Breast epithelium (tissue), 4 donors: ENCODE measurements at regions not wholly inside any gene's neighbourhood (a gene's known extent, or its start where the extent isn't known, plus 50 kb on each side); places are given as distances from the start of the nearest gene placed in this dataset.

ENCODE experiments used
- DNase-seq, 2 donors: peaks; one replicate each; pipeline ENCODE4 v3.0.0-alpha.2; 2019; ENCODE audit warnings: low spot score in 2 of 2
- H3K27ac ChIP-seq, 2 donors: fragments of 200-600 bp; sonication (generic) in 1 of 2; one replicate each; pipeline ENCODE4 v1.5.1; 2016 to 2019; ENCODE audit warnings: mild to moderate bottlenecking in 1 of 2
- H3K27me3 ChIP-seq, 2 donors: fragments of 200-600 bp; sonication (generic) in 1 of 2; one replicate each; pipeline versions ENCODE4 v1.5.1 to v1.6.0; 2017 to 2019; ENCODE audit warnings: control low read depth in 1 of 2, mild to moderate bottlenecking in 1 of 2
- H3K36me3 ChIP-seq: fragments of 200-600 bp; one replicate; pipeline ENCODE4 v1.5.1; 2019
- H3K4me1 ChIP-seq, 2 donors: fragments of 200-600 bp; sonication (generic); one replicate each; pipeline ENCODE4 v1.5.1; 2016 to 2019; ENCODE audit warnings: control low read depth in 1 of 2
- H3K4me3 ChIP-seq, 3 donors: fragments of 200-600 bp; sonication (generic); 1 replicate in 2 of 3; 2 replicates in 1 of 3; pipeline ENCODE4 v1.5.1; 2016 to 2019; ENCODE audit warnings: mild to moderate bottlenecking in 3 of 3, moderate library complexity in 2 of 3
- H3K9me3 ChIP-seq, 2 donors: fragments of 200-600 bp; sonication (generic) in 1 of 2; one replicate each; pipeline ENCODE4 v1.5.1; 2016 to 2019; ENCODE audit warnings: control low read depth in 1 of 2
- POLR2A ChIP-seq: fragments of 450-650 bp; IDR thresholded peaks from one replicate; pipeline ENCODE4 v1.6.1; 2016; ENCODE audit warnings: antibody characterized with exemption, mild to moderate bottlenecking, moderate library complexity
- POLR2AphosphoS5 ChIP-seq, 3 donors: sonication (generic); formaldehyde crosslinking; IDR thresholded peaks; one replicate each; pipeline ENCODE4 v1.6.1; 2017; ENCODE audit warnings: antibody characterized with exemption in 3 of 3
- intact Hi-C: fragments of 100-400 bp; cut with DNase I; formaldehyde crosslinking; loops from one replicate; pipeline ENCODE4 v1.15.1; 2023; ENCODE audit warnings: low total_unique reads
- TF ChIP-seq, protein P1 (sequence below), 3 donors: fragments of 450-650 bp; IDR thresholded peaks; one replicate each; pipeline ENCODE4 v1.5.1; 2016 to 2017; ENCODE audit warnings: antibody characterized with exemption in 3 of 3, mild to moderate bottlenecking in 3 of 3, moderate library complexity in 3 of 3

DNA sequence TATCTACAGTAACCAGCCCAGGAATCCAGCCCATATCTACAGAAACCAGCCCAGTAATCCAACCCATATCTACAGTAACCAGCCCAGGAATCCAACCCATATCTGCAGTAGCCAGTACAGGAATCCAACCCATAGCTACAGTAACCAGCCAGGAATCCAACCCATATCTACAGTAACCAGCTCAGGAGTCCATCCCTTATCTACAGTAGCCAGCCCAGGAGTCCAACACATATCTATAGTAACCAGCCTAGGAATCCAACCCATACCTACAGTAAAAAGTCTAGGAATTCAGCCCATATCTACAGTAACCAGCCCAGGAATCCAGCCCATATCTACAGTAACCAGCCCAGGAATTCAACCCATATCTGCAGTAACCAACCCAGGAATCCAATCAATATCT lies 445.0 kb upstream of the BOD1L1 start:
- intact Hi-C loops, result loop anchor here (2.0 kb wide), 1 partner anchor 26 kb away; no protein-coding TSS in a partner anchor
- Histone ChIP-seq H3K27ac (no peak overlapping the region), H3K36me3 (no peaks in the 10 kb centered on the region), H3K9me3 (peaks cover 9 to 31% of the 10 kb centered on the region in 2 donors), H3K27me3 (no peaks in the 10 kb centered on the region), H3K4me1 (no peaks in the 10 kb centered on the region), H3K4me3 (no peak overlapping the region)
- no peak for TF ChIP-seq POLR2A
- TF ChIP-seq, protein P1, sequence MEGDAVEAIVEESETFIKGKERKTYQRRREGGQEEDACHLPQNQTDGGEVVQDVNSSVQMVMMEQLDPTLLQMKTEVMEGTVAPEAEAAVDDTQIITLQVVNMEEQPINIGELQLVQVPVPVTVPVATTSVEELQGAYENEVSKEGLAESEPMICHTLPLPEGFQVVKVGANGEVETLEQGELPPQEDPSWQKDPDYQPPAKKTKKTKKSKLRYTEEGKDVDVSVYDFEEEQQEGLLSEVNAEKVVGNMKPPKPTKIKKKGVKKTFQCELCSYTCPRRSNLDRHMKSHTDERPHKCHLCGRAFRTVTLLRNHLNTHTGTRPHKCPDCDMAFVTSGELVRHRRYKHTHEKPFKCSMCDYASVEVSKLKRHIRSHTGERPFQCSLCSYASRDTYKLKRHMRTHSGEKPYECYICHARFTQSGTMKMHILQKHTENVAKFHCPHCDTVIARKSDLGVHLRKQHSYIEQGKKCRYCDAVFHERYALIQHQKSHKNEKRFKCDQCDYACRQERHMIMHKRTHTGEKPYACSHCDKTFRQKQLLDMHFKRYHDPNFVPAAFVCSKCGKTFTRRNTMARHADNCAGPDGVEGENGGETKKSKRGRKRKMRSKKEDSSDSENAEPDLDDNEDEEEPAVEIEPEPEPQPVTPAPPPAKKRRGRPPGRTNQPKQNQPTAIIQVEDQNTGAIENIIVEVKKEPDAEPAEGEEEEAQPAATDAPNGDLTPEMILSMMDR (IDR thresholded peaks at IDR 0.05), result no peak
- TF ChIP-seq POLR2AphosphoS5 (IDR thresholded peaks at IDR 0.05), result no peak
- no peak for DNase-seq

DNA sequence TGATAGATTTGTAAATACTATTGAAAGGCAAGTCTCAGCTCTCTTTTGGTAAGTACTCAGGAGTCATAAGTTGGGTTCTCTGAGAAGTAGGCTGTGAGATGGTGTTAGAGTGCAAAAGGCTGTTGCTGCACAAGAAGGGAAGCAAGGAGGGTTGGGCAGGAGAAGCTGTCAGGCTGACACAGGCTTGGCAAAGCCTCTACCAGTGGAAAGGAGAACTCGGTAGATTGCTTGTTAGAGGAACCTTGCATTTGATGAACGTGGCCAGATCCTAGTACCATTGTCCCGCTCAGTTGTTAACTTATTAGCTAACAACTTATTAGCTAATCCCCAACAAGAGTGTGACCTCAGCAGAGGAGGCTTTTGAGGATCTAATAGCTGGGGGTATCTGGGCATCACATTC lies 449.3 kb upstream of the BOD1L1 start:
- Histone ChIP-seq H3K36me3 (no peaks in the 10 kb centered on the region), H3K27ac (no peak overlapping the region), H3K9me3 (peaks cover 9 to 19% of the 10 kb centered on the region in 2 donors), H3K27me3 (no peaks in the 10 kb centered on the region), H3K4me3 (no peak overlapping the region), H3K4me1 (no peaks in the 10 kb centered on the region)
- DNase-seq, result no peak
- TF ChIP-seq POLR2AphosphoS5 (IDR thresholded peaks at IDR 0.05), result no peak
- TF ChIP-seq, protein P1 (IDR thresholded peaks at IDR 0.05), result no peak
- no peak for TF ChIP-seq POLR2A
- intact Hi-C loops, result loop anchor here (5.0 kb wide), 1 partner anchor 1946 kb away; no protein-coding TSS in a partner anchor

DNA sequence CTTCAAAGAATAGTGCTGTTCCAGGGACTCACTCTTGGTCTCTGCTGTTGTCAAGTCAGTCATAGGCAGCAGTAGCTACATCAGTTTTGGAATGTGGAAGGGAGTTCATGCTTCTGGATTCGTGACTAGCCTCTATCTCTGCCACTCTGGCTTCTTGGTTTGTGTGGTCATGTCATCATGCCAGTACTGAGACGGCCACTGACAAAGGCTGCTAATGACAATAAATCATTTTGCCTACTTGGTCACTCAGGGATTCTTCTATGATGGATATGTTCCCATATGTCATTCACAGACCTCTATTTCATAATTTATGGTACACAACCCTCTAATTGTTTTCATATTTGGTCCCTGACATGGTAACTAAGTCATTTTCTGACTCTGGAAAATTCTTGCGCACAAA lies 450.8 kb upstream of the BOD1L1 start:
- Histone ChIP-seq H3K27me3 (no peaks in the 10 kb centered on the region), H3K9me3 (peaks cover 0 to 3% of the 10 kb centered on the region in 2 donors), H3K36me3 (no peaks in the 10 kb centered on the region), H3K27ac (no peak overlapping the region), H3K4me3 (no peak overlapping the region), H3K4me1 (no peaks in the 10 kb centered on the region)
- intact Hi-C loops, result loop anchor here (5.0 kb wide), 1 partner anchor 1944 kb away; no protein-coding TSS in a partner anchor
- DNase-seq, result no peak
- no peak for TF ChIP-seq POLR2A
- no peak for TF ChIP-seq POLR2AphosphoS5 (IDR thresholded peaks at IDR 0.05)
- TF ChIP-seq, protein P1 (IDR thresholded peaks at IDR 0.05), result no peak

DNA sequence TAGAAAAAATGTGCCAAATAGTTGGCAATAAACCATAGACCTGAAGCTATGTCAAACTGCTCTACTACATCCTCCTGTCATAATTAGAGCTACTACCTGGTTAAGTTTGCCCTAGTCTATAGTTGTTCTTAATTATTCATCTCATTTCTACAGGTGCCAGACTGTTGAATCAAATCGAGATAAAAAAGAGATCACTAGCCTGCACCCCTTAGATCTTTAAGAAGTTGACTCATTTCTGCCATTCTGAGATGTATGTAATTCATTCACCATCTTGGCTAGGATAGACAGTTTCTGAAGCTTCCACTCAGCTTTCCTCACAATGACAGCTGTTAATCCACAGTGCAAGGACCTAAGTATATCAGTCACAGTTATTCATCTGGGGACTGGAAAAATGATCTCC lies 452.1 kb upstream of the BOD1L1 start:
- no peak for DNase-seq
- intact Hi-C loops, result loop anchor here (5.0 kb wide), 1 partner anchor 1943 kb away; no protein-coding TSS in a partner anchor

DNA sequence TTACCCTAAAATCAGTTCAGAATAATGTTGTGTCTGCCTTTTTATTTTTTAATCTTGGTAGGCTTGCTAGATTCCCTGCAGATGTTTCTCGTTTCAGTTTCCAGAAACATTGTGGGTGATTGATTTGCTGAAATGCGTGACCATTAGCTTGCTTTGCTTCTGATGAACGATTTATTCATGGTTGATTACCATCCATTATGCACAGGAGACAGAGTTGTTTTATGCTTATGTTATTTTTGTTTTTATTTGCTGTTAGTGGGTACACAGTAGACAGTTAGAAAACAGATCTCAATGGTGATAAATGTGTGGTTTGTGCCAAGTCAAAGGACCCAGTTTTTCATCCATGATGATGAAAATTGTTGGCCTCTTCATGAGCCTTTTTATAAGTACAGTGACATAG lies 455.6 kb upstream of the BOD1L1 start:
- no peak overlapping the region for H3K4me3 ChIP-seq
- DNase-seq, result no peak
- intact Hi-C loops, result no loop called here
- no peaks in the 10 kb centered on the region for H3K27me3 ChIP-seq
- H3K27ac ChIP-seq, result no peak overlapping the region
- no peaks in the 10 kb centered on the region for H3K36me3 ChIP-seq
- no peaks in the 10 kb centered on the region for H3K4me1 ChIP-seq
- TF ChIP-seq POLR2AphosphoS5 (IDR thresholded peaks at IDR 0.05), result no peak
- TF ChIP-seq POLR2A, result no peak
- TF ChIP-seq, protein P1 (IDR thresholded peaks at IDR 0.05), result no peak
- no peaks in the 10 kb centered on the region for H3K9me3 ChIP-seq

More for the DNA sequence above, 452.1 kb upstream of the BOD1L1 start:
- no peak overlapping the region for H3K4me3 ChIP-seq
- H3K27ac ChIP-seq, result no peak overlapping the region
- no peaks in the 10 kb centered on the region for H3K9me3 ChIP-seq
- TF ChIP-seq POLR2A, result no peak
- TF ChIP-seq POLR2AphosphoS5 (IDR thresholded peaks at IDR 0.05), result no peak
- TF ChIP-seq, protein P1 (IDR thresholded peaks at IDR 0.05), result no peak
- H3K4me1 ChIP-seq, result no peaks in the 10 kb centered on the region
- no peaks in the 10 kb centered on the region for H3K36me3 ChIP-seq
- H3K27me3 ChIP-seq, result no peaks in the 10 kb centered on the region
